Left renal cortex interstitium (tissue), 4 donors: ENCODE measurements at regions not wholly inside any gene's neighbourhood (a gene's known extent, or its start where the extent isn't known, plus 50 kb on each side); places are given as distances from the start of the nearest gene placed in this dataset.
"Not testable (repeated sequence)": the region's sequence is repeated elsewhere in the genome, so short reads cannot be mapped to it uniquely, and the experiment has no call there.

ENCODE experiments used
- DNase-seq, 4 donors: peaks; one replicate each; pipeline ENCODE4 v3.0.0-alpha.2; 2013; ENCODE audit warnings: low read depth in 4 of 4, low spot score in 2 of 4, missing footprints in 1 of 4

DNA sequence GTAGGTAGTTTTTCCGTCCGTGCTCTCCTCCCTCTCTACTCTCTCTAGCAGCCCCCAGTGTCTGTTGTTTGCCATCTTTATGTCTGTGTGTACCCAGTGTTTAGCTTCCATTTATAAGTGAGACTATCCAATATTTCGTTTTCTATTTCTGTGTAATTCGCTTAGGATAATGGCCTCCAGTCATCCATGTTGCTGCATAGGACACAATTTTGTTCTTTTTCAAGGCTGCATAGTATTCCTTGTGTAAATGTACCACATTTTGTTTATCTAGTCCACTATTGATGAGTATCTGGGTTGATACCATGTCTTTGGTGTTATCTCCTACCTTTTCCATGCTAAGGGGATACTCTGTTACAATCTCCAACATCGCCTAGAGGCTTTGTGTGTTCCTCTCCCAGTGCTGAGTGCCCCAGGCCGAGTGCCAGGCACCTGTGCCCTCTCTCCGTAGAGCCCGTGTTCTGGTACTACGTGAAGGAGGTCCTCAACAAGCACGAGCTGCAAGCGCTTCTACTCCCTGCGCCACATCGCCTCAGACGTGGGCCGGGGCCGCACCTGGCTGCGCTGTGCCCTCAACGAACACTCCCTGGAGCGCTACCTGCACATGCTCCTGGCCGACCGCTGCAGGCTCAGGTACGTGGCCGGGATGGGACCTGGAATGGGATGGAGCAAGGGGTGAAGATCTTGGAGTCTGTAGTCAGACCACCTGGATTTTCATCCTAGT, 51.0 kb downstream of the NPIPB11 start:
- DNase-seq = not testable (repeated sequence)

DNA sequence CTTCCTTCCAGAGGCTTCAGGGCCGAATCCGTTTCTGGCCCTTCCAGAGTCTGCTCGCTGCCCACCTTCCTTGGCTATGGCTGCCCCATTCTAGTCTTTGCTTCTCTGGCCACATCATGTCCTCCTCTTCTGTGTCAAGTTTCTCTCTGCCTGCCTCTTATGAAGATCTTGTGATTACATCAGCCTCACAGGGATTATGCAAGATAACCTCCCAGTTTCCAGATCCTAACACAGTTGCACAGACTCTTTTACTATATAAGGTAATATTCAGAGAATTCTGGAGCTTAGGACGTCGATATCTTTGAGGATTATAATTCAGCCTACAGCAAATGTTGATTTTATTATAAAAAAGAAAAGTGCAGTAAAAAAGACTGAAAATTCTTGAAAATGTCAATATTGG, 52.1 kb downstream of the NPIPB11 start:
- DNase-seq = not testable (repeated sequence)

DNA sequence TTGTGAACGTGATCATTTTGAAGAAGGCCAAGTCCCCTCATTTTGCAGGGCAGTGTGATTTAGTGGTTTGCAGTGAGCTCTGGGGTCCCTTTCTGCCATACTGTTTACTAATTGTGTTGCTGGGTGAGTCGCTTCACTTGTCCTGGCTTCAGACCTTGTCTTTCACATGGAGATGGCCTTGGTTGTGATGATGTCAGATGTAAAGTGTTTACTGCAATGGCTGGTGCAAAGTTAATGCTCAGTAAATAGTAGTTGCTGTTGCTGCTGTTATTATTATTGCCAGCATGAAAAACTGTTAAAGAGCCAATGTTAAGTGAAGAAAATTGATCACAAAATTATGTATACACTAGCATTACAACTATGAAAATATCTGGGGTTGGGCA, 53.9 kb downstream of the NPIPB11 start:
- not testable (repeated sequence) for DNase-seq

DNA sequence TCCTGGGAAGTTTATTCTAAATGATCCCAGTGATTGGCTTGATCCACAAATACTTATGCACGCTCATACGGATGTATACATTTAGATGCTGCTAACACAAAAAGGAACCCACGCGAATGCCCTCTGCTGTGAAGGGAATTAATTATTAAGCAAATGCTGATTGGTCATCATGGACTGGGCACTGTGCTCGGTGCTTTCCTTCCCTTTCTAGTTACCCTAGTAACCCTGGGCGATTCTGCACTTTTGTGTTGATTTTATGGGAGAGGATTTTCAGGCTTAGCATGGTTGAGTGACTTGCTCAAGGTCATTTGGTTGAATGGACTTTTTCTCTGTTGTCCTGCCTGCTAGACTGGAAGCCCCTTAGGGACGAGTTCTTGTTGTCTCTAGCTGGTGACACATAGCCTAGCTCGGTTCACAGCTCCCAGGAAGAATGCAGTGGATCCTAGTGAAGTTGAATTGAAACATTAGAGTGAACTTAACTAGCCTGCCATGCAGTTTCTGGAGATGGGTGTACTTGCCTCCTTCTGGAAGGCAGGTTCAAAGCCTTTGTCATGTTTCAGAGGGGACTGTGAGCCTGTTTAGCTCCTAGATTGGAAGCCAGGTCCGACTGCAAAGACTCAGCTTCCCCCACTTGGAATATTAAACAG, 54.4 kb downstream of the NPIPB11 start:
- DNase-seq = not testable (repeated sequence)

DNA sequence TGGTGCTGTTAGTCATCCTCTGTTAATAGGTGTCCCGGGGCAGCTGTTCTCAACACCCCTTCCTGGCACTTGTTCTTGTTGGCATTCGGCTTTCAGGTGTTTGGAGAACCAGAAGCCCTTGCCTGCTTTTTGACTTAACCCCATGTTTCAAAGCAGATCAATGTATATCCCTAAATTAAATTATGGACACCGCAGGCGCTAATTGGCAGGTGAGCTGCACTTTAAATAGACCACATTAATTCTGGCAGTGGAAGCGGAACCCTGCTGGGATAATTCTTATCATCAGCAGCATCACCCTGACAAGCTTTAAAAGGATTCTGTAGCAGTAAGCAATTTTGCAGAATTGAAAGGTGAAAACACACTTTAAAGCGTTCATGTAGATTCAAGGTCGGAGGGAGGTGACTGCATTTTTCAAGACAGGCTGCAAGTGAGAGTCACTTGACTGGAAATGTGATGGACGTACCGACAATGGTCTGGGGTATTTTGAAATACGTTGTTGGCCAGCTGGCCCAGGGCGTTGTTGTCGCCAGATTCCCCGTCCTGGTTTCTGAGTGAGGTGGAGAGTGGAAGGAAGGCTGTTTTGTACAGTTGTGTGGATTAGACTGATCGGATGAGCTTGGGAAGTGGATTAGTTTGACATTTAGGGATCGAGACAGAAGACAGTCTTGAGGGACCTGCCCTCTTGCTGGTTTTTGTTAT, 55.1 kb downstream of the NPIPB11 start:
- DNase-seq = not testable (repeated sequence)

DNA sequence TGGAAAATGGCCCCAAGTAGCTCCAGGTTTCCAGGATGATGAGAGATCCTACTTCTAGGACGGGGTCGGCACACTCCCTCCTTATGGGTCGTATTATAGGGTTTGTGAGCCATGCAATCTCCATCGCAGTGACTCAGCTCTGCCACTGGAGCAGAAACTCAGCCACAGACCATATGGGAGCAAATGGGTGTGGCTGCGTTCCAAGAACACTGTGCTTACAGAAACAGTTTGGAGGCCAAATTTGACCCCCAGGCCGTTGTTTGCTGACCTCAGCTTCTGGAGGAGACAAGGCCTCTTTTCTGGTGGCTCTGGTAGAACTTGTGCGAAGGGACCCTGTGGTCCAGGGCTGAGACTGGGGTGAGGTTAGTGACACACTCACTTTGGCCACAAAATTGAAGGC, 56.5 kb downstream of the NPIPB11 start:
- DNase-seq = not testable (repeated sequence)

DNA sequence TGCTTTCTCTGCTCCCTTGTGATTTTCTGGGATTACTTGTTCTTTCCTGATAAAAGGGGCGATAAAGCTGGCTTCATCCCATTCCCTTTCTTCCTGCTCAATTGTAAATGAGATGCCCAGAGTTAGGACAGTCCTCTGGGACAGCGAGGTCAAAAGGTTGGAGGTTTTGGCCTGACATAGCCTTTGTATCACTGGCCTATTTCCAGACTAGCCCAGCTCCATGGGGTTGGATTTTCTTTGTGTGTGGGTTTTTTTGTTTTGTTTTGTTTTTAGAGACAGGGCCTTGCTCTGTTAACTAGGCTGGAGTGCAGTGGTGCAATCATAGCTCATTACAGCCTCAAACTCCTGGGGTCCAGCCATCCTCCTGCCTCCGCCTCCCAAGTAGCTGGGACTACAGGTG, 57.8 kb downstream of the NPIPB11 start:
- not testable (repeated sequence) for DNase-seq

DNA sequence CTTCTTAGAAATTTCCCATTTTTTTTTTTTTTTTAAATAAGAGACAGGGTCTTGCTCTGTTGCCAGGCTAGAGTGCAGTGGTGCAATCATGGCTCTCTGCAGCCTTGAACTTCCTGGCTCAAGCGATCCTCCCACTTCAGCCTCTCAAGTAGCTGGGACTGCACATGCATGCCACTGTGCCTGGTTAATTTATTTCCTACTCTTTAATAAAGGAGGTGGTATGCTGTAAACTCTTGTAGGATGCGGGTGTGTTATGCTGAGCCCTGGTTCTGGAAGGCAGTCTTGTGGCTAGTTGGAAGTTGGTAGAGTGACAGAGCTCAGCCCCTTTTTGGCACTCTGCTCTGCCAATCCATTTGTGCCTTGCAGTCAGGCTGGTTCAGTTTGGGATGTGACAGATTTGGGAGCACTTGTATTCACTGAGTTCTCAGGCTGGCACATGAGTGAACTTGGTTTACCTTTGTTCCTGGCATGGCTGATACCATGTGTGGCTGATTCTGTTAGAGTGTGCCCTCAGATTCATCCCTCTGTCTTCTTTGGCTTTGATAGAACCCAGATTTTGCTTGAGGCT, 58.3 kb downstream of the NPIPB11 start:
- DNase-seq = not testable (repeated sequence)

DNA sequence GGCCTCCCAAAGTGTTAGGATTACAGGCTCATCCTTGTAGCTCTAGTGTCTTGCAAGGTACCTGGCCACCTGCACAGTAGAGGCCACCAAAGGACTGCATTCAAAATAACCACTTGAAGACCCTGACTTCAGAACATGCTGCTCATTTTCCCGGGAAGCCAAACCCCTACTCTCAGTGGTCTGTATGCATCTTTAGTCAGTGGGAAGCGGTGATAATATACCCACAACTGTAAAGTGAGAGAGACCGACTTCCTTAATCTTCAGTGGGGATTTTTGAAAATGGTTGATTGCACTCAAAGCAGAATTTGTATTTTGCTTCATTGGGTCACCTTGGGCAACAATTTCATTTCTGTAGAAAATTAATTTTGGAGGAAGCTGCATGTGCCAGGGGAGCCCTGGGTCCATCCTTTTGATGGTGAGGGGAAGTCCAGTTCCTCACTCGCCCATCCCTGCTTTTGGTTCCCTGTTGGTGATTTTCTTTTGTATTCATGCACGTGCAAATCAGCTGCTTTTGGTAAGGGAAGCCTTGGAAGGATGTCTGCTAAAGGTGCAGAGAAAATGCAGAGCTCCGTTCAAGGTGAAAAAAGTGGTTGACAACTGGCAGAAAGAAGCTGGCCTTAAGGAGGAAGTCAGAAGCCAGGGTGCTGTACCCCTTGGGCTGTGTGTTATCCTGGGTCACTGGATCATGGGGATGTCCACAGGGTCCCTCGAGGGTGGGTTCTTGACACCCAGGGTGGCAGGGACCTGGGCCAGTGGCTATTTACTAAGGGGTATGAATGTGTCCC, 59.5 kb downstream of the NPIPB11 start:
- not testable (repeated sequence) for DNase-seq

DNA sequence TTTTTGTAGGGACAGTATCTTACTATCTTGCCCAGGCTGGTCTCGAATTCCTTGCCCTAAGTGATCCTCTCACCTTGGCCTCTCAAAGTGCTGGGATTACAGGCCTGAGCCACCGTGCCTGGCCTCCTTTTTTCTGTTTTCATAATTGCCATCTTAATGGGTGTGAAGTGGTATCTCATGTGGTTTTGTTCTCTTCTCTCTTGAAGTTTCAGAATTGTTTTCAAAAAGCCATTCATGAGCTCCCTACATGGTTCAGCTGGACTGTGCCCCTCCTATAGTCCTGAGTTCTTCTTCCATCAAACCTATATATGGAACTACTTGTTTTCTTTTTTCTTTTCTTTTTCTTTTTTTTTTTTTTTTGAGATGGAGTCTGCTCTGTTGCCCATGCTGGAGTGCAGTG, 60.3 kb downstream of the NPIPB11 start:
- DNase-seq = not testable (repeated sequence)

DNA sequence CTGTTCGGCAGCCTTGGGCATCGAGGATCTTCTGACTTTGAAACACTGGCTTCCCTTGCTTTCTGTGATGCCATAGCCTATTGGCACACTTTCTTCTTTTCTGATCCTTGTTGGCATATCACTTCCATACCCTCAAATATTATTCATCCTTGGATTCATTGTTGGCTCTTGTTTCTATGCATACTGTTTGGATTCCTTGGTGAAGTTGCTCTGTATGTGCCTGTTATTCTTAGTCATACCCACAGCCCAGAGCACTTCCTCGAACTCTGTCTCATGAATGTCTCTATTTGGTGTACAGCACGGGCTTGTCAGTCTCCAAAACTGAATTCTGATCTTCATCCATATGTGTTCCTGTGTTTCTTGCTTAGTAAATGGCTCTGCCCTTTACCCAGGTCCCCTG, 63.6 kb downstream of the NPIPB11 start:
- DNase-seq = not testable (repeated sequence)

DNA sequence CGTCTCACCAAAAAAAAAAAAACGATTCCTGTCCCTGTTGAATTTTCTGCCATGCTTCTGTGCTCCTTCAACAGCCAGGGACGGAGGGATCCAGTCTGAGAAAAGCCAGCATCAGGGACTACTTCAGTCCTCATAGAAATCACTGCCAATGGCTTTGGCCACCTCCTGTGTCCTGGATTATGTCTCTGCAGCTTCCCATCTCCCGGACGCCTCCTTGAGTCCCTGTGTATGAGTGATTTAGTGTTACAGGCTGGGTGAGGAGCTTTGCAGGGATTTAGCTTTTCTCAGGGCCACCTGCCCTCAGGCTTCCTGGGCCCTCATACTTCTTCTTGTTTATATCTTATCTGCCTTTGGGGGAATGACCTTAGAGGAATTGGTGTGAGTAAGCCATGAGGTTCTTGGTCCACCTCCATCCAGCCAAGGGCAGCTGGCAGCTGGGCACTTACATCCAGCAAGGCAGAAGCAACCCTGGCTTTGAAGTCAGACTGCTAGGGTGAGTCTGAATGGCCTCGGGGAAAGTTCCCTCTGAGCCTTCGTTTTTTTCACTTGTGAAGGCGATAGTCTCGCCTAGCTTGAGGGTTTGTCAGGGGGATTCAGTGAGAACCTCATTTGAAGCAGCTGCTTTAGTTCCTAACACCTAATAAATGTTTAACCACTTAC, 65.6 kb downstream of the NPIPB11 start:
- not testable (repeated sequence) for DNase-seq

DNA sequence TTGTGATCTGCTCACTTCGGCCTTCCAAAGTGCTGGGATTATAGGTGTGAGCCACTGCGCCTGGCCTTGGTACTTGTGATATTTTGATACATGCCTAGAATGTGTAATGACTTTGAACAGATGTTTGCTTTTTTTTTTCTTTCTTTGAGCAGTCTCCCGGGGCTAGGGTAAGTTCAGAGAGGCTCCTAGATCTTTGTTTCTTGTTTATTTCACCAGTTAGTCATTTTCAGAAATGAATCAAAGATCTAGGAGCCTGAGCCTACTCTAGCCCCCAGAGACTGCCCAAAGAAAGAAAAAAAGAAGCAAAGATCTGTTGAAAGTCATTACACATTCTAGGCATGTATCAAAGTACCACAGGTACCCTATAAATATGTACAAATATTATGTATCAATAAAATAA, 66.3 kb downstream of the NPIPB11 start:
- DNase-seq = not testable (repeated sequence)

DNA sequence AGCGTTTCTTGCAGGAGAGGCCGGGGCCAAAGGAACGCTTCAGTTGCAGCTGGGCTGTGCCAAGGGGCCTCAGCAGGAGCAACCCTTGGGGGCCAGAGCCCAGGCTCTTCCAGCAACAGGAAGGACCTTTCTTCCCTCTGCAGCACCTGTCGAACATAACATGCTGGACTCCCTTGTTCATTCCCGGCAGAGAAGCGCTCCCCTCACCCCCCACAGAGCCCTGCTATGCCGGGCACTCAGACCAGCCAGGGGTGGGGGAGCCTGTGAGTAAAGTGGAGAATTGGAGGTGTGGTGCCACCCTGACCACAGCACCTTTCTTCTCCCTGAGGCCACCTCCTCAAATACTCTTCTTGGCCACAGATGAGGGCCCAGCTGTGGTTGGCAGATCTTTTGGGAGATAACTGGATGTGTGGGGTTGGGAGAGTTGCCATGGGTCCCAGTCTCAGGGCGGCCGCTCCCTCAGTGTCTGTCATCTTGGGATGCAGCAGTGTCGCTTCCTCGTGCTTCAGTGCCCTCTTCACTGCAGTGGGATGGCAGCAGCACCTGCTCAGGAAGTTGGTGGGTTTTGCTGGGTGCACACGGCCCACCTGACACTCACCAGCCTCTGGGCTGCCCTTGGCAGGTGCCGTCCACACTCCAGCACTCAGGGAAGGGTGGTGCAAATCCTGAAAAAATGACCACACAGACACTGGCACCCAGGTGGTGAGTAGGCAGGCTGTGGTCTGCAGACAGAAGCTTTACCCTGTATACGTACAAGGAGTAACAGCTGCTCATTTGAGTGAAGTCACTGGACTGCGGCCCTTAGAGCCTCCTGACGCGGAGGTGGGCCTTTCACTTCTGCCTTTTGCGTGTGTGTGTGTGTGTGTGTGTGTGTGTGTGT, 67.5 kb downstream of the NPIPB11 start:
- not testable (repeated sequence) for DNase-seq

DNA sequence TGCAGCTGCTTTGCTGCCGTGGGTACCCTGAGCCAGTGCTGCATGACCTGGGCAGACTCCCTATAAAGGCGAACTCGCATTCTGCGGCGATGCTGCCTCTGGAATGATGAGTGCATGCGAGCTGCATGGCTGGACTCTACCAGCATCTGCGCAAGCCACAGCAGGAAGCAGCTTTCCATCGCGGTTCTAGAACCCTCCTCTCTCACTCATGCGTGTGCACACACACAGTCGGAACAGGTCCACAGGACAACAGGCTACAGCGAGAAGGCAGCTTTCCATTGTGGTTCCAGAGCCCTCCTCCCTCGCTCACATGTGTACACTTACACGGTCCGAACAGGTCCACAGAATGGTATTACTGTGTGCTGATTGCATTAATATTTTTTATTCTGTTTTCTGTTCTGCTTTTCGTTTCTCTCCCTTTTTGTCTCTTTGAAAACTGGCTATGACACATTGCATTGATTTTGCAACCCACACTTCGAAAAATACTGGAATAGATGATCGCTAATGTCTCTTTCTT, 69.1 kb downstream of the NPIPB11 start:
- not testable (repeated sequence) for DNase-seq

DNA sequence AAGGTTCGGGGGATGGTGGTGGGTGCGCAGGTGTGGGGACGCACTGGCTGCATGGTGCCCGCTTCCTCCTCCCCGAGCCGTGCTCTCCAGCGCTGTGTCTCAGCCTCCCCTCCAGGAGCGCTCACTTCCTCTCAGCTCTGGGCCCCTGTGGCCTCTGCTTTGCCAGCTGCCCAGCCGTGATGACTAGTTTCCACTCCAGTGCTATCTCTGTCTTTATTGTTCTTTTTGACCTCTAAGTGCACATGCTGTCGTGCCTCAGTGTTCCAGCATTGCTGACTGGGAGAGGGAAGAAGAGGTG, 71.0 kb downstream of the NPIPB11 start:
- not testable (repeated sequence) for DNase-seq

DNA sequence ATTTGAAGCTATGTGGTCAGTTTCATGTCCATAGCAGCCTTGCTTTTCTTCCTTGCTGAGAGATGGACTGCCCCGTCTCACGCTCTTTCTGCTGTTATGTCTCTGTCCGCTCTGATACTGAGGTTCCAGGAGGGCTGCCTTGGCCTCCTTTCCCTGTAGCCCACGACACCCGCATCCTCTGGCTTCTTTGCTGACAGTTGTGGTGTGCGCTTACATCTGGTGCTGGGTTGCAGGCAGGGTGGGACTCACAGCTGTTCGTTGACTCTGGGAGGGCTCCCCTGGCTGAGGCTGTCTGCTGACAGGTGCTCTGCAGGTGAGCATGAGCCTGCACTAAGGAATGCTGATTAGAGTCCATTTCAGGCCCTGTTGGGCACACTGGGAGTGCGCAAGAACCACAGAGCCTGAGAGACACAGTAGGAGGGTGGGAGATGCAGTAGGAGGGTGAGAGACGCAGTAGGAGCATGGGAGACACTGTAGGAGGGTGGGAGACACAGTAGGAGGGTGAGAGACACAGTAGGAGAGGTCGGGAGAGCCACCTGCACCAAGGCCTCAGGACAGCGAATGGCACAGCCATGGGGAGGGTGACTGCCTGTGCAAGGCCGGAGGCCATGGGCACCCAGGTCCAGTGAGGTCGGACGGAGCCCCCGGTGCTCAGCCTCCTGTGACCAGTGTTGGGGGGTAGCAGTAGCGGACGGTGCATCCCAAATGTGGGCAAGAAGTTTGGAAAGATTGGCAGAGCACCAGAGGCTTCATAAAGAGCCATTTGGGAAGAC, 71.5 kb downstream of the NPIPB11 start:
- not testable (repeated sequence) for DNase-seq

DNA sequence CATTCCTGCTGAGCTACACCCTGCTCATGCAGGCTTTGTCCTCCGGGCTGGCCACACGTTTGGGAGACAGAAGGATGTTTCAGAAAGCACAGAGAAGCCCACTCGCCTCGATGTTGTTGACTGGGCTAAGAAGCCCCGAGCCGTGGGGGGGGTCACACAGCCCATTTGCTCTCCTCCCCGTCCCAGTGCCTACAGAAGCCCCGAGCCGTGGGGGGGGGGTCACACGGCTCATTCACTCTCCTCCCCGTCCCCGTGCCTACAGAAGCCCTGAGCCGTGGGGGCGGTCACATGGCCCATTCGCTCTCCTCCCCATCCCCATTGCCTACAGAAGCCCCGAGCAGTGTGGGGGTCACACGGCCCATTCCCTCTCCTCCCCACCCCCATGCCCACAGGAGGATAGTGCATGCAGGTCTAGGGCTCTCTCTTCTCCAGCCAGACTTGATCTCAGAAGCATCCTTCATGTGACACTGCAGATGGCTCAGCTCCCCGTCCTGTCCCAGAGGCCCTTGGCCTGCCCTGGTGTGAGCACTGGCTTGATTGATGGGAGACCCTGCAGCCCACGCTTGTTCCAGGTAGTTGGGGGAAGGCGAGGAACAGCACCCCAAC, 72.9 kb downstream of the NPIPB11 start:
- not testable (repeated sequence) for DNase-seq
